Mucosa of descending colon (tissue), 3 donors: ENCODE measurements at regions not wholly inside any gene's neighbourhood (a gene's known extent, or its start where the extent isn't known, plus 50 kb on each side); places are given as distances from the start of the nearest gene placed in this dataset.

ENCODE experiments used
- ATAC-seq: fragments of 200-7000 bp; cut with Tn5 transposase; one replicate; pipeline ENCODE4 v1.9.1; 2020; ENCODE audit warnings: mild to moderate bottlenecking, moderate library complexity
- DNase-seq, 3 donors: peaks; one replicate each; pipeline ENCODE4 v3.0.0-alpha.2; 2020
- H3K36me3 ChIP-seq: fragments of 200-600 bp; one replicate; pipeline ENCODE4 v1.8.0; 2021; ENCODE audit warnings: low read depth, mild to moderate bottlenecking
- H3K4me1 ChIP-seq: fragments of 200-600 bp; one replicate; pipeline ENCODE4 v1.8.0; 2021; ENCODE audit warnings: low read depth, mild to moderate bottlenecking
- H3K4me3 ChIP-seq: fragments of 200-600 bp; one replicate; pipeline ENCODE4 v1.8.0; 2021; ENCODE audit warnings: mild to moderate bottlenecking
- H3K9me3 ChIP-seq: fragments of 200-600 bp; one replicate; pipeline ENCODE4 v1.8.0; 2021; ENCODE audit warnings: mild to moderate bottlenecking
- intact Hi-C, 2 donors: fragments of 100-400 bp; cut with DNase I in 1 of 2; cut with micrococcal nuclease in 1 of 2; formaldehyde crosslinking; loops; one replicate each; pipeline versions ENCODE4 v1.11.0 to v1.11.1; 2022; cut with DNase I, micrococcal nuclease
- TF ChIP-seq, protein P1 (sequence below): fragments of 200-600 bp; IDR thresholded peaks from one replicate; pipeline ENCODE4 v1.8.0; 2022; ENCODE audit warnings: antibody characterized with exemption, mild to moderate bottlenecking
- donor health status: DM: no; HTN: no; CAD: no; lungs with moderate emphysema.
- donor health status: DM: no; HTN: no; CAD: no.
- donor health status: DM: no; HTN: yes; CAD: no.

GRCh38 chr18:59050661-59051057 is 89.0 kb upstream of the SEC11C start:
- Histone ChIP-seq H3K9me3 (no peaks in the 10 kb centered on the region), H3K4me1 (no peaks in the 10 kb centered on the region), H3K4me3 (no peak overlapping the region), H3K36me3 (no peaks in the 10 kb centered on the region)
- TF ChIP-seq, protein P1, sequence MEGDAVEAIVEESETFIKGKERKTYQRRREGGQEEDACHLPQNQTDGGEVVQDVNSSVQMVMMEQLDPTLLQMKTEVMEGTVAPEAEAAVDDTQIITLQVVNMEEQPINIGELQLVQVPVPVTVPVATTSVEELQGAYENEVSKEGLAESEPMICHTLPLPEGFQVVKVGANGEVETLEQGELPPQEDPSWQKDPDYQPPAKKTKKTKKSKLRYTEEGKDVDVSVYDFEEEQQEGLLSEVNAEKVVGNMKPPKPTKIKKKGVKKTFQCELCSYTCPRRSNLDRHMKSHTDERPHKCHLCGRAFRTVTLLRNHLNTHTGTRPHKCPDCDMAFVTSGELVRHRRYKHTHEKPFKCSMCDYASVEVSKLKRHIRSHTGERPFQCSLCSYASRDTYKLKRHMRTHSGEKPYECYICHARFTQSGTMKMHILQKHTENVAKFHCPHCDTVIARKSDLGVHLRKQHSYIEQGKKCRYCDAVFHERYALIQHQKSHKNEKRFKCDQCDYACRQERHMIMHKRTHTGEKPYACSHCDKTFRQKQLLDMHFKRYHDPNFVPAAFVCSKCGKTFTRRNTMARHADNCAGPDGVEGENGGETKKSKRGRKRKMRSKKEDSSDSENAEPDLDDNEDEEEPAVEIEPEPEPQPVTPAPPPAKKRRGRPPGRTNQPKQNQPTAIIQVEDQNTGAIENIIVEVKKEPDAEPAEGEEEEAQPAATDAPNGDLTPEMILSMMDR = no peak
- ATAC-seq = no peak
- DNase-seq = no peak
- intact Hi-C loops = no loop called here

DNA sequence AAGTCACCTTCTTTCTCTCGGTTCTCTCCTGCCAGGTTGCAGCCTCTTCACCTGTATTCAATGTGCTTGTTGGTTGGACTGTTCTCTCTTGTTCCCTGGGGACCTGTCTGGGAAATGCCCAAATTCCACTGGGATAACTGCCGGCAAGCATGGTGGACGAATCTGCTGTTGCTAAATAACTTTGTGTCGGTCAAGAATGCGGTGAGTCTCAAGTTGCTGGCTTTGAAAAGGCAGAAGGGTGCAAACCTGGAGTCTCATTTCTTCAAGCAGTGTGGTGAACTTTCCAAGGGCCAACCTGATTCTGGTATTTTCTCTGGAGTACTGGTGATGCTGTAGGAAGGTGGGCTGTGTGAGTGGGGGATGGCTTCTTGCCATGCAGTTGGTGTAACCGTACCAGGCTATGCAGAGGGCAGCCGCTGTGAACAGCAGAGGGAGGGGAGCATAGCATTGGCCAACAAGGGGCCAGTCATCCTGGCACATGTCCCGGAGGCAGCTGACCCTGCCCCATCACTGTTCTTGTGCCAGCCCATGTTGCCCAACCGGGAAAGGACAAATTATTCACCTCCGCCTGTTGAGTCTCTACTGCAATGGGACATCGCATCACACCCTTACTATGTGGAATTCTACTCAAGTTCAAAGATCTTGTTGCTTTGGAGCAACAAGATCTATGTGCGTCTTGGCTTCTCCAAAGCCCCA is 88.1 kb upstream of the SEC11C start:
- TF ChIP-seq, protein P1 = no peak
- no peak for DNase-seq
- Histone ChIP-seq H3K4me3 (no peak overlapping the region), H3K36me3 (no peaks in the 10 kb centered on the region), H3K4me1 (no peaks in the 10 kb centered on the region), H3K9me3 (no peaks in the 10 kb centered on the region)
- intact Hi-C loops = no loop called here
- no peak for ATAC-seq

GRCh38 chr18:59052965-59053820 is 86.5 kb upstream of the SEC11C start:
- intact Hi-C loops = no loop called here
- DNase-seq (peak in 1 of 3 donors; percentile 20), ATAC-seq (peak; percentile 72)
- Histone ChIP-seq H3K4me1 (no peaks in the 10 kb centered on the region), H3K4me3 (no peak overlapping the region), H3K36me3 (no peaks in the 10 kb centered on the region), H3K9me3 (no peaks in the 10 kb centered on the region)
- TF ChIP-seq, protein P1 = no peak

DNA sequence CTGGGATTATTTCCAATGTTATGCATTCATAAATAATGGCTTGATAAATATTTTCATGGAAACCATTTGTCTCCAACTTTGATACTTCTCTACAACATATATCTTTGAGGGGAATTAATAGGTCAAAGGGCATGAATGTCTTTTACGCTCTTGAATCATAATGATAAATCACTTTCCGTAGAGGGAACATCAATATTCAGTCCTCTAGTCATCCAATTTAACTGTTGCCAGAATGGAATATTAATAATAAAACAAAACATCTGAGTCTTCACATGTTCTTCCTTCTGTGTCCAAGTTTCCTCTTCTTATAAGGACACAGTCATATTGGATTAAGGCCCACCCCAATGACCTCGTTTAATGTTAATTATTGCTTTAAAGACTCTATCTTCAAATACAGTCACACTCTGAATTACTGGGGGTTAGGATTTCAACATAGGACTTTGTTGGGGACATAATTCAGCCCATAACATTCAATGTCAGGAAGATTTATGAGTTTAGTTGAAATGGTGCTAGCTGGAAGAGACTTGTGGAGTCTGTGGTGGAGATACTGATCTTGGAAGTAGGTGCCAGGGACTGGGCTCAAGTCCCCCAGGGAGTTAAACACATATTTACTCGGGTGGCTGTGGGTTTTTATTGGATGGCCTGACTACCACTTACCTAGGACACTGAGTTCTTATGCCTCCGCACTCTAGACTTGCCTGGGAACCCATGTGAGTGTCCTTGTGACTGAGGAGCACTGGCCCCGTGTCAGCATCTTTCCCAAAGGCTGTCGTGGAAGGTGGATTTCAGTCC is 85.0 kb upstream of the SEC11C start:
- intact Hi-C loops = no loop called here
- Histone ChIP-seq H3K9me3 (no peaks in the 10 kb centered on the region), H3K4me1 (no peaks in the 10 kb centered on the region), H3K4me3 (no peak overlapping the region), H3K36me3 (no peaks in the 10 kb centered on the region)
- DNase-seq (no peak), ATAC-seq (no peak)
- TF ChIP-seq, protein P1 = no peak

GRCh38 chr18:59055345-59056032 is 84.2 kb upstream of the SEC11C start:
- intact Hi-C loops = no loop called here
- TF ChIP-seq, protein P1 = no peak

More at GRCh38 chr18:59055345-59056032, 84.2 kb upstream of the SEC11C start:
- no peaks in the 10 kb centered on the region for H3K36me3 ChIP-seq
- ATAC-seq (no peak), DNase-seq (no peak)
- H3K4me3 ChIP-seq = no peak overlapping the region
- no peaks in the 10 kb centered on the region for H3K4me1 ChIP-seq
- H3K9me3 ChIP-seq = no peaks in the 10 kb centered on the region
